Neuron (in vitro differentiated cells): ENCODE measurements at regions not wholly inside any gene's neighbourhood (a gene's known extent, or its start where the extent isn't known, plus 50 kb on each side); places are given as distances from the start of the nearest gene placed in this dataset.
"Not testable (repeated sequence)": the region's sequence is repeated elsewhere in the genome, so short reads cannot be mapped to it uniquely, and the experiment has no call there.

Source experiments
- H2AFZ ChIP-seq: one replicate; pipeline ENCODE4 v1.6.1; 2013; ENCODE audit warnings: low read depth, mild to moderate bottlenecking, inconsistent platforms, low read length, moderate library complexity
- H3K27me3 ChIP-seq: one replicate; pipeline ENCODE4 v1.6.1; 2013; ENCODE audit warnings: low read length; ENCODE audit not compliant: insufficient read depth
- H3K36me3 ChIP-seq: one replicate; pipeline ENCODE4 v1.6.1; 2013; ENCODE audit warnings: low read length; ENCODE audit not compliant: insufficient read depth
- H3K4me1 ChIP-seq: one replicate; pipeline ENCODE4 v1.6.1; 2013; ENCODE audit warnings: low read length; ENCODE audit not compliant: insufficient read depth
- H3K4me3 ChIP-seq: 2 replicates; pipeline ENCODE4 v1.5.1; 2013; ENCODE audit warnings: mild to moderate bottlenecking, low read length, moderate library complexity
- H3K9me3 ChIP-seq: one replicate; pipeline ENCODE4 v1.6.1; 2013; ENCODE audit warnings: low read length

DNA sequence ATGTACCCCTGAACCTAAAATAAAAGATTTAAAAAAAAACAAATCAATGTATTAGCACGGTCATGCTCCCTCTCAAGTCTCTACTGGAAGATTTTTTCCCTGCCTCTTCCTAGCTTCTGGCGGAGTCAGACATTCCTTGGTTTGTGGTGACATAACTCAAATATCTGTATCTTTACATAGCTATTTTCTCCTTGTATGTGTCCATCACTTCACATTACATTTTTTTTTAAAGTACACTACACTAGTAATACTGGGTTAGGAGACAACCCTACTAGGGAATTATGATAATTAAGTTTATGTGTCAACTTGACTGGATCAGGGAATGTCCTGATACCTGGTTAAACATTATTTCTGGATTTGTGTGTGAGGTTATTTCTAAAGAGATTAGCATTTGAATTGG lies 1197.9 kb downstream of the TECRL start:
- H3K4me1 ChIP-seq, result peaks cover 2% of the 10 kb centered on the region
- H3K36me3 ChIP-seq, result no peaks in the 10 kb centered on the region
- H3K4me3 ChIP-seq, result no peak overlapping the region
- peaks cover 2% of the 10 kb centered on the region for H3K9me3 ChIP-seq
- H3K27me3 ChIP-seq, result no peaks in the 10 kb centered on the region
- H2AFZ ChIP-seq, result no peak overlapping the region

DNA sequence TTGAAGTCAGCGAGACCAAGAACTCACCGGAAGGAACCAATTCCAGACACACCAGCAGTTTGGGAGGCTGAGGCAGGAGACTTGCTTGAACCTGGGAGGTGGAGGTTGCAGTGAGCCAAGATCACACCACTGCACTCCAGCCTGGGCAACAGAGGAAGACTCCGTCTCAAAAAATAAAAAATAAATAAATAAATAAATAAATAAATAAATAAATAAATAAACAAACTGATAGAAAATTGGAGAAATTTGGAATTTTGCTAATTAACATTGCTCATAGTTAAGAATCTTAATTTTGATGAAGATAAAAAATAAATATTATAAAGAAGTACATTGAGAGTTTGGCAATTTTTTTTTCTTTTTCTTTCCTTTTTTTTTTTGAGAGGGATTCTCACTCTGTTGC lies 1216.2 kb downstream of the TECRL start:
- H3K4me3 ChIP-seq, H2AFZ ChIP-seq, H3K4me1 ChIP-seq, H3K9me3 ChIP-seq, H3K36me3 ChIP-seq, H3K27me3 ChIP-seq: not testable (repeated sequence)

GRCh38 chr4:63171341-63171740 lies 1237.9 kb downstream of the TECRL start:
- H2AFZ ChIP-seq, result no peak overlapping the region
- no peaks in the 10 kb centered on the region for H3K9me3 ChIP-seq
- no peaks in the 10 kb centered on the region for H3K27me3 ChIP-seq

DNA sequence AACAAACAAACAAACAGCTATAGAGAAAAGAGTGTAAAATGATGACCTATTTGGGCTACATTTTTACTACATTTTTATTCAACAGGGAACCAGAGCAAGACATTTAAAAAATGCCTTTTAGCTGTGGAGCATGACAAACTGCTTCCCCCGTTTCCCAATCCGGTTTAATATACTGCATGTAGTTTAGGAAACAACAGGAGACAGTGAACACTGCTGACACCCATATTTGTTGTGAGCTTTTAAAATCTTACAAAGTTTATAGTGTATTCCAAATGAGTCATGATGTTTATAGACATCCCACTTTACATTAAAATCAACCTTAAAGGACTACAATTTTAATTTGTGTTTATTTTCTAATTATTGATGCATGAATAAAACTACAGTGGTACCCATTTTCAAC lies 1238.3 kb downstream of the TECRL start:
- Histone ChIP-seq H3K4me1 (no peaks in the 10 kb centered on the region), H2AFZ (no peak overlapping the region), H3K4me3 (no peak overlapping the region), H3K36me3 (no peaks in the 10 kb centered on the region), H3K27me3 (no peaks in the 10 kb centered on the region), H3K9me3 (no peaks in the 10 kb centered on the region)

More at GRCh38 chr4:63171341-63171740, 1237.9 kb downstream of the TECRL start:
- Histone ChIP-seq H3K36me3 (no peaks in the 10 kb centered on the region), H3K4me1 (no peaks in the 10 kb centered on the region), H3K4me3 (no peak overlapping the region)

DNA sequence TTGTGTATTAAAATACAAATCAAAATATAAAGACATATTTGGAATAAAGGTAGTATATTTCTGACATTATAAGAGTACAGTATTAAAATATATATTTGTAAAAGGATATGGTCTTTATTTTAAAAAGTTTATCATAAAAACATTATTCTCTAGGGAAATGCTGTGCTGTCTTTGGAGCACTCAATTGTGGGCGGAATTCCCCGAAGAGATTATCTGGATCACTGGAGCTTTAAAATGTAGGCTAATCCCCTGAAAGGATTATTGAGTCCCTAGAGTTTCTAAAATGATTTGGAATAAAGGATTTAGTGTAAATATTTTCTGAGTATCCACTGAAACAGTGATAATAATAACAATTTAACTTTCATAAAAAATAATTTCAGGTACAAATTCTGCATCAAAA lies 1239.4 kb downstream of the TECRL start:
- H3K27me3 ChIP-seq, result no peaks in the 10 kb centered on the region

GRCh38 chr4:63155561-63155960 lies 1253.7 kb downstream of the TECRL start:
- Histone ChIP-seq H3K27me3 (no peaks in the 10 kb centered on the region), H3K4me1 (no peaks in the 10 kb centered on the region), H3K4me3 (no peak overlapping the region), H3K9me3 (no peaks in the 10 kb centered on the region), H3K36me3 (no peaks in the 10 kb centered on the region), H2AFZ (no peak overlapping the region)

More for the DNA sequence above, 1239.4 kb downstream of the TECRL start:
- Histone ChIP-seq H3K4me3 (no peak overlapping the region), H3K4me1 (peaks cover 4% of the 10 kb centered on the region), H3K9me3 (no peaks in the 10 kb centered on the region), H3K36me3 (no peaks in the 10 kb centered on the region), H2AFZ (no peak overlapping the region)

- Histone ChIP-seq H3K36me3 (no peaks in the 10 kb centered on the region), H3K9me3 (no peaks in the 10 kb centered on the region), H3K27me3 (no peaks in the 10 kb centered on the region), H3K4me1 (no peaks in the 10 kb centered on the region), H3K4me3 (no peak overlapping the region), H2AFZ (peak overlapping the region; percentile 54)
Measured at GRCh38 chr4:63123441-63123840, 1285.8 kb downstream of the TECRL start.

- Histone ChIP-seq H3K4me3 (no peak overlapping the region), H3K9me3 (no peaks in the 10 kb centered on the region), H3K36me3 (no peaks in the 10 kb centered on the region), H3K27me3 (no peaks in the 10 kb centered on the region), H2AFZ (no peak overlapping the region), H3K4me1 (no peaks in the 10 kb centered on the region)
Measured at GRCh38 chr4:63122955-63123354, 1286.3 kb downstream of the TECRL start.

DNA sequence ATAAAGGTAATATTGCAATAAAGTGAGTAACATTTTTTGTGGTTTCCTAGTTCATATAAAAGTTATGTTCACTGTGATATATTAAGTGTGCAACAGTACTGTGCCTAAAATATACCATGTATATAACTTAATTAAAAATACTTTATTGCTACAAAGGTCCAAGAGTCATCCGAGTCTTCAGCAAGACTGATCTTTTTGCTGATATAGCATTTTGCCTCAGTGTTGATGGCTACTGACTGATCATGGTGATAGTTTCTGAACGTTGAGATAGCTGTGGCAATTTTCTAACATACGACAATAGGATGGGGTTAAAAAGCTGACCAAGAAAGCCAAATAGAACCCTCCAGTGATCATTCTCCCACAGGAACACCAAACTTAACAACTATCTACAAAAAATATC lies 1302.7 kb downstream of the TECRL start:
- Histone ChIP-seq H3K4me1 (no peaks in the 10 kb centered on the region), H3K27me3 (no peaks in the 10 kb centered on the region), H3K9me3 (no peaks in the 10 kb centered on the region), H3K36me3 (no peaks in the 10 kb centered on the region), H3K4me3 (no peak overlapping the region), H2AFZ (no peak overlapping the region)

DNA sequence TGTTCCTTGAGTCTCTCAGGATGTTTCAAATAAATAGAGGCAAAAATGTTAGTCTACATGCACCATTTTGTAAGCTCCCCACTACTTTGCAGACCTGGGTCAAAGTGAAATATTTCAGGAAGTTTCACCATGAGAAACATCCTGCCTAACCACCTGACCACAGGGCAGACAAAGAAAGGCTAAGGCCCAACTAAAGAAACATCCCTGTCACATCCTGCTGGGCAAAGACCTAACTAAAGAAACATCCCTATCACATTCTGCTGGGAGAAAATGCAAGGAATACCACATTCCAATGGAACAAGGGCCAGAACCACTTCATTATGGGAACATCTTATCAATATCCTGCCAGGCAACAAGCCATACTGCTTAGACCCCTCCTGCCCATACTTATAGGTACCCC lies 1303.4 kb downstream of the TECRL start:
- Histone ChIP-seq H3K27me3 (no peaks in the 10 kb centered on the region), H3K4me1 (no peaks in the 10 kb centered on the region), H3K4me3 (no peak overlapping the region), H3K36me3 (no peaks in the 10 kb centered on the region), H2AFZ (no peak overlapping the region), H3K9me3 (no peaks in the 10 kb centered on the region)

DNA sequence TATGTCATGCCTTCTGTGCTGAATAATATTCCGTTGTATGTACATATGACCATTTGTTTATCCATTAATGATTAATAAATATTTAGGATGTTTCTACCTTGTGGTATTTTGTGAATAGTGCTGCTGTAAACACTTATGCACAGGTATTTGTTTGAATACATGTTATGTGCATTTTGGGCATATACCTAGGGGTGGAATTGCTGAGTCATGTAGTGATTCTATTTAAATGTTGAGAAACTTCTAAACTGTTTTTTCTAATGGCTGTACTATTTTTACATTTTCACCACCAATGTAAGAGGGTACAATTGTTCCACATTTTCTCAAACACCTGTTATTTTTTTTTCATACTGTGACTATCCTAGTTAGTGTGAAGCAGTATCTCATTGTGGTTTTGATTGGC lies 1318.6 kb downstream of the TECRL start:
- no peaks in the 10 kb centered on the region for H3K27me3 ChIP-seq
- peaks cover 7% of the 10 kb centered on the region for H3K4me1 ChIP-seq
- H3K36me3 ChIP-seq, result no peaks in the 10 kb centered on the region
- no peak overlapping the region for H2AFZ ChIP-seq
- no peak overlapping the region for H3K4me3 ChIP-seq
- H3K9me3 ChIP-seq, result no peaks in the 10 kb centered on the region

DNA sequence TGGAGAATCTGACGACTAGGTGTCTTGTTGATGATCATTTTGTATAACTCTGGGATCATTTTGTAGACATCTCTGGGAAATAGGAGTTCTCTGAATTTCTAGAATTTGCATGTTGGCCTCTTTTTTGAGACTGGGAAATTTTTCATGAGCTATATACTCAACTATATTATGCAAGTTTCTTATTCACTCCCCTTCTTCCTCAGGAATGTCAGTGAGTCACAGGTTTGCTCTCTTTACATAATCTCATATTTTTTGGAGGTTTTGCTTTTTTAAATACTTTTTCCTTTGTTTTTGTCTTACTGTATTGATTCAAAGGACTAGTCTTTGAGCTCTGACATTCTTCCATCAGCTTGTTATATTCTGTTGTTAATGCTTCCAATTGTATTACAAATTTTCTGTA lies 1324.2 kb downstream of the TECRL start:
- Histone ChIP-seq H3K27me3 (no peaks in the 10 kb centered on the region), H3K9me3 (no peaks in the 10 kb centered on the region), H3K36me3 (no peaks in the 10 kb centered on the region), H2AFZ (no peak overlapping the region), H3K4me3 (no peak overlapping the region), H3K4me1 (peaks cover 7% of the 10 kb centered on the region)

- H2AFZ ChIP-seq, result no peak overlapping the region
- no peaks in the 10 kb centered on the region for H3K4me1 ChIP-seq
- H3K4me3 ChIP-seq, result no peak overlapping the region
- H3K9me3 ChIP-seq, result no peaks in the 10 kb centered on the region
- no peaks in the 10 kb centered on the region for H3K27me3 ChIP-seq
- no peaks in the 10 kb centered on the region for H3K36me3 ChIP-seq
Measured at GRCh38 chr4:63080934-63081333, 1328.3 kb downstream of the TECRL start.

DNA sequence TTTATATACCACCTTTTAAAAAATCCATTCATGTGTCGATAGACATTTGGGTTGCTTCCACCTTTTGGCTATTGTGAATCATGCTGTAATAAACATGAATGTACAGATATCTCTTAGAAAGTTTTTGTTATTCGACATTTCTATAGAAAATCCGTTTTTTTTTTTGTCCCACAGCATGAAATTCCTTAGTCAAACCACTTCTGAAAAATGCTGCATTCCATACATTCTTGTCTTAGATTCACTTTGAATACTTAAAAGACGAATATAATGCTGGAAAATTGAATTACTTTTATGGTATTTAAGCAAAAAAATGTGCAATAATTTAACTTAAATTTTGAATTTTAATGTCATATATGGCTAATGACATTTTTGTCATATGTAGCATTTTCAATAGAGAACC lies 1345.5 kb downstream of the TECRL start:
- H3K9me3 ChIP-seq, result no peaks in the 10 kb centered on the region
- H3K4me3 ChIP-seq, result no peak overlapping the region

More for the DNA sequence above, 1345.5 kb downstream of the TECRL start:
- Histone ChIP-seq H3K27me3 (no peaks in the 10 kb centered on the region), H3K4me1 (peaks cover 13% of the 10 kb centered on the region), H3K36me3 (no peaks in the 10 kb centered on the region), H2AFZ (no peak overlapping the region)
